SK-N-SH (cell line): ENCODE measurements at regions not wholly inside any gene's neighbourhood (a gene's known extent, or its start where the extent isn't known, plus 50 kb on each side); places are given as distances from the start of the nearest gene placed in this dataset.

Source experiments
- CTCF ChIA-PET: fragments of 300-600, 350-600 bp; formaldehyde crosslinking; extraction: SDS; loops from one replicate; lab custom pipeline; 2021; lab: Yijun Ruan, JAX
- POLR2A ChIA-PET: fragments of 350-600 bp; sonication (Branson Sonifier 250); formaldehyde crosslinking; extraction: SDS; loops from one replicate; lab custom pipeline; 2020; ENCODE audit warnings: antibody characterized with exemption, inconsistent platforms; lab: Yijun Ruan, JAX
- DNase-seq: peaks from one replicate; pipeline ENCODE4 v3.0.0; 2012
- H2AFZ ChIP-seq: fragments of 200-600 bp; sonication (generic); 2 replicates; pipeline ENCODE4 v1.8.1; 2016; ENCODE audit warnings: antibody characterized with exemption, mild to moderate bottlenecking, low read depth
- H3F3A ChIP-seq: fragments of 200-600 bp; sonication (generic); replicated peaks from 2 replicates; pipeline ENCODE3; 2016; ENCODE audit warnings: antibody characterized with exemption, mild to moderate bottlenecking; ENCODE audit not compliant: insufficient read depth
- H3K27ac ChIP-seq, 2 experiments: fragments of 200-500 bp in 1 of 2; fragments of 200-600 bp in 1 of 2; sonication (Bioruptor generic) in 1 of 2; sonication (generic), shearing (Covaris generic) in 1 of 2; 2 replicates each; pipeline versions ENCODE4 v1.5.1 to v1.6.1; 2014 to 2016; ENCODE audit warnings: low read depth in 2 of 2, inconsistent platforms in 1 of 2, low read length in 1 of 2, mild to moderate bottlenecking in 1 of 2, mixed read lengths in 1 of 2
- H3K27me3 ChIP-seq: fragments of 200-600 bp; sonication (generic), shearing (Covaris generic); 2 replicates; pipeline ENCODE4 v1.6.1; 2016; ENCODE audit warnings: mixed run types; ENCODE audit not compliant: insufficient read depth
- H3K36me3 ChIP-seq, 2 experiments: fragments of 200-500 bp in 1 of 2; fragments of 200-600 bp in 1 of 2; sonication (Bioruptor generic) in 1 of 2; sonication (generic) in 1 of 2; replicated peaks in 1 of 2; 2 replicates each; pipeline versions ENCODE3 to v1.5.1; 2014 to 2016; ENCODE audit warnings: low read length in 1 of 2, mild to moderate bottlenecking in 1 of 2; ENCODE audit not compliant: insufficient read depth in 2 of 2, control insufficient read depth in 1 of 2
- H3K4me1 ChIP-seq, 2 experiments: fragments of 200-500 bp in 1 of 2; fragments of 200-600 bp in 1 of 2; sonication (Bioruptor generic) in 1 of 2; sonication (generic), shearing (Covaris generic) in 1 of 2; 2 replicates each; pipeline versions ENCODE4 v1.5.1 to v1.6.1; 2014 to 2016; ENCODE audit warnings: low read depth in 1 of 2, low read length in 1 of 2, mixed run types in 1 of 2; ENCODE audit not compliant: insufficient read depth in 2 of 2, control insufficient read depth in 1 of 2
- H3K4me2 ChIP-seq: fragments of 200-600 bp; sonication (generic), shearing (Covaris generic); 2 replicates; pipeline ENCODE4 v1.6.1; 2017; ENCODE audit warnings: mixed run types
- H3K4me3 ChIP-seq, 2 experiments: fragments of 200-500 bp in 1 of 2; fragments of 200-600 bp in 1 of 2; sonication (Bioruptor generic) in 1 of 2; sonication (generic), shearing (Covaris generic) in 1 of 2; 2 replicates each; pipeline versions ENCODE4 v1.5.1 to v1.8.1; 2014 to 2016; ENCODE audit warnings: low read depth in 2 of 2, inconsistent platforms in 1 of 2, low read length in 1 of 2, mild to moderate bottlenecking in 1 of 2, mixed read lengths in 1 of 2, moderate library complexity in 1 of 2
- H3K79me2 ChIP-seq: fragments of 200-600 bp; sonication (generic); 2 replicates; pipeline ENCODE4 v1.8.1; 2017; ENCODE audit warnings: mild to moderate bottlenecking; ENCODE audit not compliant: insufficient read depth
- H3K9ac ChIP-seq: fragments of 200-600 bp; sonication (generic); 2 replicates; pipeline ENCODE4 v1.6.1; 2017; ENCODE audit warnings: mixed run types
- H3K9me2 ChIP-seq: fragments of 200-600 bp; sonication (generic); 2 replicates; pipeline ENCODE4 v1.6.1; 2017; ENCODE audit warnings: mixed run types
- H3K9me3 ChIP-seq: fragments of 200-600 bp; sonication (generic); 2 replicates; pipeline ENCODE4 v1.6.1; 2017; ENCODE audit warnings: mixed run types, mild to moderate bottlenecking, moderate library complexity
- H4K20me1 ChIP-seq: fragments of 200-600 bp; sonication (generic); 2 replicates; pipeline ENCODE4 v1.6.1; 2017; ENCODE audit warnings: mild to moderate bottlenecking, mixed run types; ENCODE audit not compliant: insufficient read depth
- CTCF ChIP-seq: fragments of 200-600 bp; sonication (generic); IDR thresholded peaks from 2 replicates; pipeline ENCODE4 v1.6.1; 2017; ENCODE audit warnings: antibody characterized with exemption, mild to moderate bottlenecking, moderate library complexity
- EP300 ChIP-seq, 2 experiments: IDR thresholded peaks; 2 replicates each; pipeline versions ENCODE4 v1.4.0 to v1.6.1; 2012; ENCODE audit warnings: borderline replicate concordance in 1 of 2, low read depth in 1 of 2, low read length in 1 of 2
- EZH2phosphoT487 ChIP-seq: fragments of 200-600 bp; sonication (generic); IDR thresholded peaks from 2 replicates; pipeline ENCODE4 v1.6.1; 2017; ENCODE audit warnings: low read depth, mixed run types, mild to moderate bottlenecking, antibody characterized with exemption, moderate library complexity, borderline replicate concordance
- FOXJ3 ChIP-seq: sonication (generic); formaldehyde crosslinking; IDR thresholded peaks from 2 replicates; pipeline ENCODE4 v1.5.1; 2020; ENCODE audit warnings: mild to moderate bottlenecking, missing genetic modification reagents
- FOXM1 ChIP-seq: IDR thresholded peaks from 2 replicates; pipeline ENCODE4 v1.4.0; 2012; ENCODE audit warnings: low read depth, mild to moderate bottlenecking
- GABPA ChIP-seq: IDR thresholded peaks from 2 replicates; pipeline ENCODE4 v1.4.0; 2012; ENCODE audit warnings: low read depth, mild to moderate bottlenecking
- GATA2 ChIP-seq: sonication (generic); formaldehyde crosslinking; IDR thresholded peaks from 2 replicates; pipeline ENCODE4 v1.5.0; 2020; ENCODE audit warnings: mild to moderate bottlenecking, missing genetic modification reagents
- MAX ChIP-seq: IDR thresholded peaks from 2 replicates; pipeline ENCODE4 v1.4.0; 2012; ENCODE audit warnings: low read depth
- NRF1 ChIP-seq: IDR thresholded peaks from 2 replicates; pipeline ENCODE4 v1.6.1; 2012; ENCODE audit warnings: low read depth, mild to moderate bottlenecking, low read length
- PBX3 ChIP-seq: IDR thresholded peaks from 2 replicates; pipeline ENCODE4; 2012
- POLR2AphosphoS5 ChIP-seq: IDR thresholded peaks from 2 replicates; pipeline ENCODE4 v1.6.1; 2012; ENCODE audit warnings: low read depth, low read length
- RAD21 ChIP-seq: IDR thresholded peaks from 2 replicates; pipeline ENCODE4 v1.6.1; 2012; ENCODE audit warnings: mild to moderate bottlenecking, low read length
- REST ChIP-seq: IDR thresholded peaks from 2 replicates; pipeline ENCODE4 v1.6.1; 2012; ENCODE audit warnings: mild to moderate bottlenecking, low read depth, low read length, moderate library complexity
- RFX5 ChIP-seq: IDR thresholded peaks from 2 replicates; pipeline ENCODE4 v1.6.1; 2012; ENCODE audit warnings: mild to moderate bottlenecking, improper control_type of control experiment, low read length
- RXRA ChIP-seq: IDR thresholded peaks from 2 replicates; pipeline ENCODE4 v1.4.0; 2012; ENCODE audit warnings: low read depth, mild to moderate bottlenecking, borderline replicate concordance
- SMC3 ChIP-seq: IDR thresholded peaks from 2 replicates; pipeline ENCODE4 v1.6.1; 2012; ENCODE audit warnings: low read depth, low read length, improper control_type of control experiment
- TCF12 ChIP-seq: IDR thresholded peaks from 2 replicates; pipeline ENCODE4 v1.4.0; 2012
- TEAD4 ChIP-seq: IDR thresholded peaks from 2 replicates; pipeline ENCODE4 v1.4.0; 2012; ENCODE audit warnings: mild to moderate bottlenecking, borderline replicate concordance; ENCODE audit not compliant: insufficient read depth
- USF1 ChIP-seq: IDR thresholded peaks from 2 replicates; pipeline ENCODE4 v1.4.0; 2012; ENCODE audit warnings: low read depth, borderline replicate concordance
- WGBS: methylation state at CpG from one replicate; pipeline ENCODE4 v1.1.6; 2017; ENCODE audit warnings: low lambda C conversion rate; 5-methylcytosine and 5-hydroxymethylcytosine counted together

- TF ChIP-seq PBX3 (no peak), RAD21 (no peak), FOXM1 (no peak), POLR2AphosphoS5 (no peak)
Observed at GRCh38 chr7:16051561-16052255, 365.2 kb upstream of the MEOX2 start (continued).

GRCh38 chr7:16046041-16046440 lies 359.6 kb upstream of the MEOX2 start:
- Histone ChIP-seq H3K4me1 (no peaks in the 10 kb centered on the region), H3K79me2 (no peaks in the 10 kb centered on the region), H3K36me3 (no peaks in the 10 kb centered on the region), H3K27ac (no peak overlapping the region), H3K4me2 (no peak overlapping the region)
- no peak for DNase-seq
- CTCF ChIA-PET = interaction anchor here (0.6 kb wide), 1 partner anchor 1354 kb away, joined by 3 read pairs; no protein-coding TSS in a partner anchor
- POLR2A ChIA-PET = no interaction called here
- 2% methylated on average over 3 of the region's 3 CpGs for WGBS
- no peak for TF ChIP-seq EZH2phosphoT487
- no peak for TF ChIP-seq GATA2 (CRISPR knock-in tag)
- no peak for TF ChIP-seq CTCF
- no peak for TF ChIP-seq RXRA
- TF ChIP-seq EP300 (IDR thresholded peaks at IDR 0.05; ENCODE audit: borderline replicate concordance in 1 of 2, low read depth in 1 of 2, low read length in 1 of 2) = no peak
- no peak for TF ChIP-seq TEAD4
- no peak for TF ChIP-seq SMC3
- no peak for TF ChIP-seq USF1
- TF ChIP-seq MAX = no peak
- TF ChIP-seq FOXJ3 (CRISPR knock-in tag) = no peak
- TF ChIP-seq REST = no peak
- TF ChIP-seq RFX5 = no peak
- no peak for TF ChIP-seq POLR2AphosphoS5
- TF ChIP-seq NRF1 = no peak
- TF ChIP-seq GABPA = no peak
- no peak for TF ChIP-seq TCF12
- TF ChIP-seq, all 33 proteins: peak for 0
- Histone ChIP-seq H3K9me3 (no peaks in the 10 kb centered on the region), H3K4me3 (no peak overlapping the region), H4K20me1 (no peaks in the 10 kb centered on the region), H3K9me2 (no peaks in the 10 kb centered on the region), H3K27me3 (peaks cover 23% of the 10 kb centered on the region), H2AFZ (no peak overlapping the region), H3K9ac (no peak overlapping the region), H3F3A (no peaks in the 10 kb centered on the region)
